Activated CD8-positive, alpha-beta T cell treated with anti-CD3 and anti-CD28 coated beads, Interleukin-2, amount 10 ng/mL, durations not matched to agents 7 days and 5 days (primary cell): ENCODE measurements at regions not wholly inside any gene's neighbourhood (a gene's known extent, or its start where the extent isn't known, plus 50 kb on each side); places are given as distances from the start of the nearest gene placed in this dataset.

Experiments used
- ATAC-seq: fragments of 150-1000 bp; cut with Tn5 transposase; one replicate; pipeline ENCODE4 v1.10.0; 2021; ENCODE audit warnings: moderate library complexity
- CTCF ChIA-PET: fragments of 350-600 bp; sonication (Branson Sonifier 250); formaldehyde crosslinking; loops from one replicate; lab custom pipeline; 2021; ENCODE audit warnings: antibody characterized with exemption; lab: Charles Lee
- POLR2A ChIA-PET: fragments of 350-600 bp; sonication (Branson Sonifier 250); formaldehyde crosslinking; loops from one replicate; lab custom pipeline; 2021; ENCODE audit warnings: antibody characterized with exemption; lab: Charles Lee
- DNase-seq: peaks from one replicate; pipeline ENCODE4 v3.0.0-alpha.2; 2020
- H3K27ac Mint-ChIP-seq: one replicate; pipeline ENCODE4 v1.8.0; 2021; ENCODE audit warnings: mild to moderate bottlenecking, mixed read lengths
- H3K27me3 Mint-ChIP-seq: one replicate; pipeline ENCODE4 v1.8.0; 2021; ENCODE audit warnings: low read depth, mixed read lengths
- H3K36me3 Mint-ChIP-seq: one replicate; pipeline ENCODE4 v1.8.0; 2021; ENCODE audit warnings: low read depth, mixed read lengths
- H3K4me1 Mint-ChIP-seq: one replicate; pipeline ENCODE4 v1.8.0; 2021; ENCODE audit warnings: low read depth, mixed read lengths
- H3K4me3 Mint-ChIP-seq: one replicate; pipeline ENCODE4 v1.8.0; 2021; ENCODE audit warnings: mild to moderate bottlenecking, mixed read lengths
- H3K9me3 Mint-ChIP-seq: one replicate; pipeline ENCODE4 v1.8.0; 2022; ENCODE audit warnings: mixed read lengths; ENCODE audit not compliant: insufficient read depth

- Mint-ChIP-seq H3K9me3 (no peaks in the 10 kb centered on the region), H3K4me3 (no peak overlapping the region), H3K27me3 (no peaks in the 10 kb centered on the region), H3K27ac (no peak overlapping the region), H3K36me3 (no peaks in the 10 kb centered on the region), H3K4me1 (no peaks in the 10 kb centered on the region)
- ChIA-PET POLR2A (no interaction called here), CTCF (no interaction called here)
- DNase-seq (no peak), ATAC-seq (no peak)
These were observed 996.7 kb upstream of the FLRT2 start for GRCh38 chr14:84533181-84533725.

- Mint-ChIP-seq H3K27me3 (no peaks in the 10 kb centered on the region), H3K27ac (no peak overlapping the region), H3K4me3 (no peak overlapping the region), H3K36me3 (no peaks in the 10 kb centered on the region), H3K9me3 (no peaks in the 10 kb centered on the region), H3K4me1 (no peaks in the 10 kb centered on the region)
- CTCF ChIA-PET = no interaction called here
- POLR2A ChIA-PET = no interaction called here
- DNase-seq (no peak), ATAC-seq (no peak)
These were observed 996.2 kb upstream of the FLRT2 start for GRCh38 chr14:84533791-84534190.

- Mint-ChIP-seq H3K27ac (no peak overlapping the region), H3K36me3 (no peaks in the 10 kb centered on the region), H3K27me3 (no peaks in the 10 kb centered on the region), H3K4me3 (no peak overlapping the region), H3K9me3 (no peaks in the 10 kb centered on the region), H3K4me1 (no peaks in the 10 kb centered on the region)
- CTCF ChIA-PET = no interaction called here
- DNase-seq = no peak
- no peak for ATAC-seq
- POLR2A ChIA-PET = no interaction called here
These were observed 994.5 kb upstream of the FLRT2 start for GRCh38 chr14:84535484-84535883.

GRCh38 chr14:84535976-84536375 is 994.0 kb upstream of the FLRT2 start:
- H3K4me1 Mint-ChIP-seq = no peaks in the 10 kb centered on the region
- ATAC-seq (no peak), DNase-seq (no peak)
- no peak overlapping the region for H3K4me3 Mint-ChIP-seq
- ChIA-PET CTCF (no interaction called here), POLR2A (no interaction called here)
- no peaks in the 10 kb centered on the region for H3K36me3 Mint-ChIP-seq
- no peaks in the 10 kb centered on the region for H3K27me3 Mint-ChIP-seq
- no peak overlapping the region for H3K27ac Mint-ChIP-seq
- no peaks in the 10 kb centered on the region for H3K9me3 Mint-ChIP-seq

- ATAC-seq (no peak), DNase-seq (no peak)
- POLR2A ChIA-PET = no interaction called here
- no peaks in the 10 kb centered on the region for H3K36me3 Mint-ChIP-seq
- H3K4me3 Mint-ChIP-seq = no peak overlapping the region
- H3K9me3 Mint-ChIP-seq = no peaks in the 10 kb centered on the region
- CTCF ChIA-PET = no interaction called here
- H3K27me3 Mint-ChIP-seq = no peaks in the 10 kb centered on the region
- H3K4me1 Mint-ChIP-seq = no peaks in the 10 kb centered on the region
- no peak overlapping the region for H3K27ac Mint-ChIP-seq
These were observed 988.9 kb upstream of the FLRT2 start for GRCh38 chr14:84541018-84541417.

GRCh38 chr14:84543859-84544258 is 986.1 kb upstream of the FLRT2 start:
- DNase-seq (no peak), ATAC-seq (no peak)
- CTCF ChIA-PET = no interaction called here
- POLR2A ChIA-PET = no interaction called here
- Mint-ChIP-seq H3K27me3 (no peaks in the 10 kb centered on the region), H3K27ac (no peak overlapping the region), H3K4me1 (no peaks in the 10 kb centered on the region), H3K9me3 (no peaks in the 10 kb centered on the region), H3K36me3 (no peaks in the 10 kb centered on the region), H3K4me3 (no peak overlapping the region)

- no peaks in the 10 kb centered on the region for H3K9me3 Mint-ChIP-seq
- ChIA-PET POLR2A (no interaction called here), CTCF (no interaction called here)
- no peak overlapping the region for H3K27ac Mint-ChIP-seq
- no peaks in the 10 kb centered on the region for H3K4me1 Mint-ChIP-seq
- DNase-seq (no peak), ATAC-seq (no peak)
- H3K4me3 Mint-ChIP-seq = no peak overlapping the region
- H3K36me3 Mint-ChIP-seq = no peaks in the 10 kb centered on the region
- H3K27me3 Mint-ChIP-seq = no peaks in the 10 kb centered on the region
These were observed 985.3 kb upstream of the FLRT2 start for GRCh38 chr14:84544486-84545131.

- CTCF ChIA-PET = no interaction called here
- DNase-seq (no peak), ATAC-seq (no peak)
- Mint-ChIP-seq H3K4me3 (no peak overlapping the region), H3K36me3 (no peaks in the 10 kb centered on the region), H3K9me3 (no peaks in the 10 kb centered on the region), H3K27me3 (no peaks in the 10 kb centered on the region), H3K27ac (no peak overlapping the region), H3K4me1 (no peaks in the 10 kb centered on the region)
- POLR2A ChIA-PET = no interaction called here
These were observed 983.7 kb upstream of the FLRT2 start for GRCh38 chr14:84546236-84546635.

- no peak for ATAC-seq
- POLR2A ChIA-PET = no interaction called here
- CTCF ChIA-PET = no interaction called here
- H3K9me3 Mint-ChIP-seq = no peaks in the 10 kb centered on the region
- H3K4me3 Mint-ChIP-seq = no peak overlapping the region
- no peaks in the 10 kb centered on the region for H3K27me3 Mint-ChIP-seq
- no peaks in the 10 kb centered on the region for H3K36me3 Mint-ChIP-seq
- H3K27ac Mint-ChIP-seq = no peak overlapping the region
- no peak for DNase-seq
- no peaks in the 10 kb centered on the region for H3K4me1 Mint-ChIP-seq
These were observed 975.8 kb upstream of the FLRT2 start for GRCh38 chr14:84554136-84554535.

GRCh38 chr14:84555493-84555892 is 974.5 kb upstream of the FLRT2 start:
- ChIA-PET POLR2A (no interaction called here), CTCF (no interaction called here)
- H3K9me3 Mint-ChIP-seq = no peaks in the 10 kb centered on the region
- no peaks in the 10 kb centered on the region for H3K27me3 Mint-ChIP-seq
- DNase-seq (no peak), ATAC-seq (no peak)
- no peaks in the 10 kb centered on the region for H3K36me3 Mint-ChIP-seq
- H3K27ac Mint-ChIP-seq = no peak overlapping the region
- no peak overlapping the region for H3K4me3 Mint-ChIP-seq
- H3K4me1 Mint-ChIP-seq = no peaks in the 10 kb centered on the region

GRCh38 chr14:84566109-84566508 is 963.8 kb upstream of the FLRT2 start:
- Mint-ChIP-seq H3K9me3 (peaks cover 6% of the 10 kb centered on the region), H3K36me3 (no peaks in the 10 kb centered on the region), H3K27me3 (no peaks in the 10 kb centered on the region), H3K27ac (no peak overlapping the region), H3K4me1 (no peaks in the 10 kb centered on the region), H3K4me3 (no peak overlapping the region)
- ChIA-PET CTCF (no interaction called here), POLR2A (no interaction called here)
- DNase-seq (no peak), ATAC-seq (no peak)

GRCh38 chr14:84575681-84576080 is 954.3 kb upstream of the FLRT2 start:
- ATAC-seq = no peak
- DNase-seq = no peak
- Mint-ChIP-seq H3K27me3 (no peaks in the 10 kb centered on the region), H3K4me3 (no peak overlapping the region), H3K9me3 (peaks cover 11% of the 10 kb centered on the region), H3K36me3 (no peaks in the 10 kb centered on the region), H3K4me1 (no peaks in the 10 kb centered on the region), H3K27ac (no peak overlapping the region)
- ChIA-PET POLR2A (no interaction called here), CTCF (no interaction called here)

DNA sequence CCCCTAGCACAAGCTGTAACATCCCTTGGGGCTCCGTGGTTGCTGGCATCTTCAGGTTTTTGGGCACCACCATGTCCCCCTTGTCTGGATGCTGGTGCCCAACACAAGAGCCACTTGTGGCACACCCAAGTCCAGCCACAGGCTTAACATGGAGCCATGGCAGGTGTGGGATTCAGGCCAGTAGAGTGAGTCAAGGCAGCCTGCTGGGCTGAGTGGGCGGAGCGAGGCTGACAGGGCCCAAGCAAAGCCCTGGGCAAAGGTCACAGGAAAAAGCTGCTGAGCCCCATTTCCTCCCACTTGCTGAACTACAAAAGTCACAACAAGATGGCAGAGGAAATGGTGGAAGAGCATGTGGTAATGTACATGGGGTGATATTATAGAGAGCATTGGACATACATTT is 950.7 kb upstream of the FLRT2 start:
- DNase-seq (no peak), ATAC-seq (no peak)
- Mint-ChIP-seq H3K4me1 (no peaks in the 10 kb centered on the region), H3K4me3 (no peak overlapping the region), H3K36me3 (no peaks in the 10 kb centered on the region), H3K27ac (no peak overlapping the region), H3K27me3 (no peaks in the 10 kb centered on the region), H3K9me3 (peaks cover 12% of the 10 kb centered on the region)
- POLR2A ChIA-PET = no interaction called here
- CTCF ChIA-PET = no interaction called here
